ENCODE measurements at regions not wholly inside any gene's neighbourhood (a gene's known extent, or its start where the extent isn't known, plus 50 kb on each side); places are given as distances from the start of the nearest gene placed in this dataset.
"Not testable (repeated sequence)": the region's sequence is repeated elsewhere in the genome, so short reads cannot be mapped to it uniquely, and the experiment has no call there.

- DNase-seq (ENCODE audit: extremely low read depth, low read depth): no peak
- no peak for TF ChIP-seq CTCF (IDR thresholded peaks at IDR 0.05; ENCODE audit: low read depth, low read length, missing control alignments)
- H3K4me3 ChIP-seq (replicated peaks; ENCODE audit: low read depth, low read length): no peak overlapping the region
Measured at GRCh38 chr12:74751441-74751840, 213.8 kb downstream of the ATXN7L3B start.

GRCh38 chr12:74752215-74752614 lies 214.6 kb downstream of the ATXN7L3B start:
- TF ChIP-seq CTCF (IDR thresholded peaks at IDR 0.05; ENCODE audit: low read depth, low read length, missing control alignments): no peak
- H3K4me3 ChIP-seq (replicated peaks; ENCODE audit: low read depth, low read length): no peak overlapping the region
- no peak for DNase-seq (ENCODE audit: extremely low read depth, low read depth)

GRCh38 chr12:74770552-74770951 lies 232.9 kb downstream of the ATXN7L3B start:
- no peak for DNase-seq (ENCODE audit: extremely low read depth, low read depth)
- no peak for TF ChIP-seq CTCF (IDR thresholded peaks at IDR 0.05; ENCODE audit: low read depth, low read length, missing control alignments)
- no peak overlapping the region for H3K4me3 ChIP-seq (replicated peaks; ENCODE audit: low read depth, low read length)

GRCh38 chr12:74775276-74775675 lies 237.6 kb downstream of the ATXN7L3B start:
- no peak for DNase-seq (ENCODE audit: extremely low read depth, low read depth)
- TF ChIP-seq CTCF (IDR thresholded peaks at IDR 0.05; ENCODE audit: low read depth, low read length, missing control alignments): no peak
- no peak overlapping the region for H3K4me3 ChIP-seq (replicated peaks; ENCODE audit: low read depth, low read length)

GRCh38 chr12:74776378-74776777 lies 238.7 kb downstream of the ATXN7L3B start:
- no peak overlapping the region for H3K4me3 ChIP-seq (replicated peaks; ENCODE audit: low read depth, low read length)
- no peak for TF ChIP-seq CTCF (IDR thresholded peaks at IDR 0.05; ENCODE audit: low read depth, low read length, missing control alignments)
- no peak for DNase-seq (ENCODE audit: extremely low read depth, low read depth)

GRCh38 chr12:74780182-74780849 lies 242.7 kb downstream of the ATXN7L3B start:
- peak; percentile 4 for DNase-seq (ENCODE audit: extremely low read depth, low read depth)
- H3K4me3 ChIP-seq (replicated peaks; ENCODE audit: low read depth, low read length): no peak overlapping the region
- no peak for TF ChIP-seq CTCF (IDR thresholded peaks at IDR 0.05; ENCODE audit: low read depth, low read length, missing control alignments)

- DNase-seq (ENCODE audit: extremely low read depth, low read depth); H3K4me3 ChIP-seq (replicated peaks; ENCODE audit: low read depth, low read length): not testable (repeated sequence)
Measured at GRCh38 chr12:74780850-74781241, 243.2 kb downstream of the ATXN7L3B start.
